Renal cortical epithelial cell (primary cell): ENCODE measurements at regions not wholly inside any gene's neighbourhood (a gene's known extent, or its start where the extent isn't known, plus 50 kb on each side); places are given as distances from the start of the nearest gene placed in this dataset.

Experiments
- DNase-seq: peaks from one replicate; pipeline ENCODE4 v3.0.0-alpha.2; 2011; ENCODE audit warnings: low read depth

DNA sequence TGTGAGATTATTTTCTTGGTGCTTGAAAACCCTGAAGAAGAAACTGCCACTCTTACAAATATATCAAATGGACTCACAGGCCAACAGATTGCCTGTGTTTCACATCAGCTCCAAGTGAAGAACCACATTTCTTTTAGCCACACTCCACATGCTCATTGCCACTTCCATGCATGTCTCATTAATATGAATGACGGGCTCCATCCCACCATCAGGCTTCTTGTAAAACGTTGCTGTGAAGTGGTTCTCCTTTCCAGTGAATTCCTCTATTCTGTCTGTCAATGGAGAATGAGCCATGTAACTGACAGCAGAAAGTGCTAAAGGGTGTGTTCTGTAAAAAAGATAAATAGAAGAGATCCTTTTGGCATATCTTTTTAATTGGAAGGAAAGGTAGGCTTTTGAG, 188.2 kb upstream of the RMST start:
- DNase-seq, result no peak

DNA sequence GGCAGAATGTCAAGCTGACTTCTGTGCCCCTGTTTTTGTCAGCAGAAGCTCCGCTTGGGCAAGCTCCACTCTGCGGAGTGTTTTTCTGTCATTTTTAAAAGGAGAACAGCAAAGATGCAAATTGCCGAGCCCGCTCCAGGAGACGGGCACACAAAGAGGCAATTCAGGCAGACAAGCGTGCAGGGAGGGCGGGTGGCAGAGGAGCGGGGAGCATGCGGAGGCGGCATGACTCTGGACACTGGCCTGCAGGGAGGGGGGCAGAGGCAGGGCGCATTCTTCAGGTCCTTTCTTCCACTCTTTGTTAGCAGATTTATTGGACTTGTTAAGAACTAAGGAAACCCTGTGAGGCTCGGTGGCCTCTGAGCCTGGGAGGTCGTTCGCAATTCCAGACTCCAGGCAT, 187.3 kb upstream of the RMST start:
- no peak for DNase-seq

DNA sequence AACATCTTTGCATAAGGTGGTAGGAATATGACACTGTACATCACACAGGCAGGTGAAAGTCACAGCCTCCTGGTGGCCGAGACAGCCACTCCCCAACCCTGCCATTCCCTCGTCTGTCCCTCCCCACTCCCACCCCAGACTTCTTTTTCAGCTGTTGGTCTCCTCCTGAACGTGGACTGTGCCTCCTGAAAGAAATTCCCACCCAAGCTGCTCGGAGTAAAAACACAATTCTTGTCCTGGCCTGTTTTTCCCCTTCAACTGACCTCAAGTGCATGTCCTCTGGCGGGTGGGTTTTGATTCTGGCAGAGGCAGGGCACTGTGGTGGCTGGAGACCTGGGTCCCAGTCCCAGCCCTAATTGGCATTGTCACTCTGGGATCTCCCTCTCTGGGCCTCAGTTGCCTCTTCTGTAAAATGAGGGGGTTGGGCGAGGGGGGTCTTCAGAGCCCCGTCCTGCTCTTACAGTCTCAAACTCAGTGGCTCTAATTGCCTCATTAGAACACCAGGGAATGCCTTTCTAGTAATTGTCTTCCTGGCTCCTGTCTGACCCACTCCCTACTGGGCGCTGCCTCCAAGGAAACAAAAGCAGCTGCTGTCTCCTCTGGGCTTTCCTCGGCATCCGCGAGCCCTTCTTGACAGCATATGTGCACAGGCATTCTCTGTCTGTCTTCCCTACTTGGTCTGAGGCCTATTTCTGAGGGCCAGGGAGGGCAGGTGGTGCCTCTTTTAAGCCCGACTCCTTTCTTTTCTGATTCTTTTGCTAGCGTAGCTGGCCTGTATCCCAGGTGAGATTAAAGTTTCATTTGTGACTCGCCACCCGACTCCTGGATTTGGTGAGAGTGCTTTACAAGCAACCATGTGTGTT, 186.6 kb upstream of the RMST start:
- DNase-seq, result no peak

DNA sequence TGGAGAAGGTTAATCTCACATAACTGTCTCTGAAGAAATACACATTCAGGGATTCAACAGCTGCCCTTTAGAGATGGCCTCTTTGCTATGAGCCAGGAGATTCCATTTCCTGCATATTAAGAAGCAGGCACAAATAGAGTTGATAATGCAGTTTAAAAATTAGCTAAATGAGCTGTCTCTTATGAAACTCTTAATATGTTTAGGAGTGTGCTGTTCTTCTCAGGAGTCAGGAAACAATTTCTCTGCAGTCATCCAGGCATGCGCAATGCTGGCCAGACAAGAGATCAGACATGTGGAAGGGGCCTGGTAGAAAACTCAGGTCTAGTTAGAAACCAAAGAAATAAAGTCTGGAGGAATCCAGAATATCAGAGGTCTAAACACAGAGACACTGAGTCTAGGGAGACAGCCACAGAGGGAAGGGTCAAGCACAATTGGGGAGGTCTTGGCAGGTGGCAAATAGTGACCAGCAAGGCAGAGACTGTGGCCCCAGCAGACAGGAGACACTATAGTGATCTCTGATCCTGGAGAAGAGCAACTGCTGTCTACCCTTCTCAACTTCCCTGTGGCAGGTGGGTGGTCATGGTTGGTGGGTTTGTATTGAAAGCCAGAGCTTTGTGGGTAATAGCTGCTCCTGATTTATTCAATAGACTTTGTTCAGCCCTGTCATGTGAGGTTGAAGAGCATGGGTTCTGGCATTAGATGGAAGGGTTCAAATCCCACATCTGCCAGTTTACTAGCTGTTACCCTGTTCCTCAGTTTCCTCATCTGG, 185.8 kb upstream of the RMST start:
- peak; percentile 57 for DNase-seq

DNA sequence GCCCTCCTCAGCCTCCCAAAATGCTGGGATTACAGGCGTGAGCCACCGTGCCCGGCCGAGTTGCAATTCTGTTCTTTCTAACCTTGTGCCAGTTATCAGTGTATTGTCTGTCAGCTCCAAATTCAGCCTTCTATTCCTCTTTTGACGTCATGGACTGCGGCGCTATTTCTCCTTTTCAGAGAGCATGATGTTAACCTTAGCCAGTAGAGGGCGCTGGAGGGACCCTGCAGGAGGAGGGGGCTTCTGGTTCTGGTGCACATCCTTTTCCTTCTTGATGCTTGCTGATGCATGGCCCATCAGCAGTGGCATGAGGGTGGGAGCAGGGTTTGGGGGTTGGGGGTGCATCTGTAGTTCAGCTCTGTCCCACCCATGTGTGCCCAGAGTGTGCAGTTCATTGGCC, 179.3 kb upstream of the RMST start:
- DNase-seq, result no peak

DNA sequence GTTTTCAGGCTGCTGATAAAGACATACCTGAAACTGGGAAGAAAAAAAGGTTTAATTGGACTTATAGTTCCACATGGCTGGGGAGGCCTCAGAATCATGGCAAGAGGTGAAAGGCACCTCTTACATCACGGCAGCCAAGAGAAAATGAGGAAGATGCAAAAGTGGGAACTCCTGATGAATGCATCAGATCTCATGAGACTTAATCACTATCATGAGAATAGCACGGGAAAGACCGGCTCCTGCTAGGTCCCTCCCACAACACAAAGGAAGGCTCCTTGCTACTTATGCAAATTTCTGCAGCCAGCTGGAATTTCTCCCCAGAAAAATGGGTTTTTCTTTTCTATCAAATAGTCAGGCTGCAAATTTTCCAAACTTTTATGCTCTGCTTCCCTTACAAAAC, 174.1 kb upstream of the RMST start:
- no peak for DNase-seq

DNA sequence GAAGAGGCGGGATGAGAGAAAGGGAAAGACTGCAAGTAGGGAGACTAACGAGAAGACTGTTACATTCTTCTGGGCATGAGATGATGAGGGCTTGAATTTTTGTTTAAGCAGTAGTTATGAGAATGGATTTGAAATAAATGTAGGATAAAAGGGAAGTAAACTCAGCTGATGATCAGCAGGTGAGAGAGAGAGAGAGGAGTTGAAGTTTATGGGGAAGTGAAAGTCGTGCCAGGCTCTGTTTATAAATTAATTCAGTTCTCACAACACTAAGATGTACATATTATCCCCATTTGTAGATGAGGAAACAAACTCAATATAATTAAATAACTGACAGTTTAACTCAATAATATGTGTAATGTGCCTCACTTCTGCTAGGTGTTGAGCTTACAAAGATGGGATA, 170.0 kb upstream of the RMST start:
- no peak for DNase-seq

DNA sequence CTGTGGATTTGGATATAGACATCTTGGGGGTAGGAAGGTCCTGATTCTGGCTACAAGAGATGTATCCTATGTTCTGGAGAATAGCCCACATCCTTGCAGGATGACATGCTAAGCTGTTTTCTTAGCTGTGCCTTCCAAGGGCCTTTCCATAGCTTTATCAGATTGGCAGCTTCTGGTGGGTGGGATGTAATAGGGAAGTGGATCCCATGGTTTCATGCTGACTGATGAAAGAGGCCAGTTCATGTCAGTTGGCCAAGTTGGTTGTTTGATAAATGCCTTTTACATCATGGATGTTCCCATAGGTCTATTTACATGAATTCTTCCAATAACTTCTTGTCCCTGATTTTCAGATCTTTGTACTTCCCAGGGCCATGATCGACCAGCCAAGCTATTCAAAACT, 169.1 kb upstream of the RMST start:
- no peak for DNase-seq

DNA sequence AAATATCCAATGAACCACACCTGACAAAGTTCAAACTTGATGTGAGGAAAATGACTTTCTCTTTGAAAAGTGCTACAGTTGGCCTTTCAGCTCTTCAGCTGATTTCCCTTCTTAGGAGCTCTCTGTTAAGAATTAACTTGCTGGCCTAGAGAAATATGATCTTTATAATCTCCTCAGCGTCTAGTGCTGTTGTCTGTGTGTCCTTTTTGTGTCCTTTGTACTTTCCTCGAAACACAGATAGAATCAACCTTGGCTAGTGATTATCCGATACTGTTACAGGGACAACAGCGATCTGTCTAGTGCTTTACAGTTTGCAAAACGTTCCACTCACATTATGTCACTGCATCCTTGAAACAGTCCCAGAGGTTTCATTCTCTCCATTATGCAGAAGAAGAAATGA, 162.8 kb upstream of the RMST start:
- no peak for DNase-seq

DNA sequence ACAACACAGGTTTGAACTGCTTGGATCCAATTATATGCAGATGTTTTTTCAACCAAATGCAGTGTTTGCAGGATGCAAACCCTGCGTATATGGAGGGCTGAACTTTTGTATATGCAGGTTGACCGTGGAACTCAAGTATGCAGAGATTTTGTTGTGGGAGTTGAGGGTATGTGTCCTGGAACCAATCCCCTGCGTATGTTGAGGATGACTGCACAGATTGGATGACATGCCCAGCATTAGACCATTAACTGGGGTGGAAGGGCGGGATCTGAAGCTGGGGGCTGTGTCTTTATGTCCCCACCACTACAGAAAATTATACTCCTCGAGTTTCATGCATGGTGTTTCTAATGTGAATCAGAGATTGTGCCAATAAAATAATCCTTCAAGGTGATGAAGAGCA, 162.2 kb upstream of the RMST start:
- no peak for DNase-seq

DNA sequence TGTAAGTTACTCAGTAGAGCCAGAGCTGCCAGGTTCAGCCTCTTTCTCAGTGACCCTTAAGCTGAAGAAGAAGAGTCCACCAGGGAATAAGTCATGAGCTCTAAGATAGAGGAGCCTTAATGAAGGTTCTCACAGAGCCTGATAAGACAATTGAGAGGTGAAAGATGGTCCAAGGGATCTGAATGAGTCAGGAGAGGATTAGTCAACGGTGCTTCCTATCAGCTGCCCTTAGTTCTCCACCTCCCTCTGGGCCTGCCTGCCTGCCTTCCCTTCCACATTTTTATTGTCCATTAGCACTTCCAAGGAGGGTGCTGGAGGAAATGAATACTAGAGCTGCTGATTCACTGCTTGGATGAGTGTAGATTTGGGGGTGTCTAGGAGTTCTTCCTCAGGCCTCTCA, 161.7 kb upstream of the RMST start:
- DNase-seq, result peak; percentile 17

DNA sequence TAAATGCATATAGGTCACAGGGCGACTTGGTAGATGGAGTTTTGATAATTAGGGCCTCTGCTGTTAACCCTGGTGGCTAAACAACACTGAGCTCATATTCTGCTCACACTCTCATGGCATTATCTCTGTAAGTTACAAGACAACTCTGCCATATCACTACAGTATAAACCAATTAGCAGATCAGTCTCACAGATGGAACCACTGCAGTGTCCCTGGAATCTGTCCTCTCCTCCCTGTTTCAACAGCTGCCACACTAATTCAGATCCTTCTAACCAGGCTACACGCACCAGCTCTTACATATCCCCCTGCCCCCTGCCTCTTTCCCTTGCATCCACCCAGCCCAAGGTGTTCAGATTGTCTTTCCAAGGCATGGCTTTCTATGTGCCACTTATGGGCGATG, 161.0 kb upstream of the RMST start:
- no peak for DNase-seq

DNA sequence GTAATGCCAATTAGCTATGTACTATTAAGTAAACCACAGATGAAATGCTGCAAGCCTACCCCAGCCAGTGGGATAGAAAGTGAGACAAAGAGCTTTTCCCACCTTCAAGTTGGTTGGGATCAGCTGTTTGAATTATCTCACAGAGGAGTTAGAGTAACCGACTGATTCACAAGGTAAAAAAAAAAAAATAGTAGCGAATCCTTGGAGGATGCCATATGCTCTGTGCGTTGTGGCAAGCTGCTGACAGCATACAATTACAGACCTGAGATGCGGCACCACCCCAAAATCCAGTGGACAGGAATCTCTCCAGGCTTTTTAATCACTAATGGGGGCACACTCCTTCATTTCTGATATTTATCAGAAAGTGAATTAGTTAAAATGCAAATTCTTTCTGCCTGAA, 157.0 kb upstream of the RMST start:
- no peak for DNase-seq

DNA sequence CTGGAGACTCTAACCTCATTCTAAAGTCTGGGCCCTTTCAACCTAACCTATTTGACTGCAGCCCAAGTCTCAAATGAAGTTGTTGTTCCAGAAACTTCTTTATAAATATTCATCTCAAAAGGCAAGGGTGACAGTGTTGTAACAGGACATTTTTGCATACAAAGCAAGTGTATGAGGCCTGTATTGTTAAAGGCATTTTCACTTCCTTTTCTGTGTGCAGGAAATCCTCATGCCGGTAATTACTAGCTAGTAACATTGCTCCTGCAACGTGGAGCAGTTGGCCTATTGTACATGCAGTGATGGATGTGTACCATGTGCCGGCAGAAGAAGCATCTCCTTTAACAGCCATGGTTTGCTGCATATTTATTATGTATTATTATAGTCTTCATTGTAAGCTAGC, 156.5 kb upstream of the RMST start:
- no peak for DNase-seq

DNA sequence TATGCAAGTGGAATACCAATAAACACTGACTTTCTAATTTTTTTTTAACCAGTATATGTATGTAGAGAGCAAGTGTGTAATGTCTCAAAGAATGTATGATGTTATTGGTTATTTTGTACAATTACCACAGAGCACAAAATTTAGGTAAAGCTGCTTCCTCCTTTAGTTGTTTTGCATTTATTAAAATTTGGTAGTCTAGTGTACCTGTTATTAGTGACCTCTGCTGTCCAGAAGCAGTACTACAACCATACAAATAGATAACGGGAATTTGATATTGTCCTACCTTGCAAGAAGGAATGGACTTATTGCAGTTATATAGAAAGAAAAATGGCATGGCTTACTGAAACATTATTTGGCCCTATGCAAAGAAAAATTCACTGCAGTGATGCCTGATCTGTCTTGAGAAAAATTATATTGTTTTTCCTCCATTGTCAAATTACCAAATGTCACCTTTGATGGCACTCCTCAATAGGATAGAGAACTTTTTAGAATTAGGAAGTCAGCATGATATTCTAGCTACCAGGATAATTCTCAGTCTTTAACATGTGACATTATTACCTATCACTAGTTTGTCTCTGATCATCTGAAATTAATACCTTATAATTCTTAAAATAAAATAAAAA, 153.9 kb upstream of the RMST start:
- peak; percentile 71 for DNase-seq

DNA sequence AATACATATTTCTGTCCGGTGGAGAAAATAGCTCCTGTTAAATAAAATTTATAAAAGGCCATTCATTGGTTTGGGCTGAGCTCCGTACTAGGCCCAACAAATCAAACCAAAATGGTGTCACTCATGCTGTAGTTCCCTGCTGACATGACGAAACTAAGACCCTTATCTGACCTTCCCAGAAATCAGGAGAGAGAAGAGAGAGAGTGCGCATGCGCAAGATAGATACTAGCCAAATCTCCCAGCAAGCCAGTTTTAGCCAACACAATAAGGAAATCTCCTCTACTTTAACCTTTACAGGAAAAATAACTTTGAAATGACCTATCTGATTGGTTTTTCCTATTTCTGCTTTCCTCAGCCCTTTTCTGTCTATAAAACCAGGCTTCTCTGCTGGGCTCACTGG, 152.7 kb upstream of the RMST start:
- DNase-seq, result no peak

DNA sequence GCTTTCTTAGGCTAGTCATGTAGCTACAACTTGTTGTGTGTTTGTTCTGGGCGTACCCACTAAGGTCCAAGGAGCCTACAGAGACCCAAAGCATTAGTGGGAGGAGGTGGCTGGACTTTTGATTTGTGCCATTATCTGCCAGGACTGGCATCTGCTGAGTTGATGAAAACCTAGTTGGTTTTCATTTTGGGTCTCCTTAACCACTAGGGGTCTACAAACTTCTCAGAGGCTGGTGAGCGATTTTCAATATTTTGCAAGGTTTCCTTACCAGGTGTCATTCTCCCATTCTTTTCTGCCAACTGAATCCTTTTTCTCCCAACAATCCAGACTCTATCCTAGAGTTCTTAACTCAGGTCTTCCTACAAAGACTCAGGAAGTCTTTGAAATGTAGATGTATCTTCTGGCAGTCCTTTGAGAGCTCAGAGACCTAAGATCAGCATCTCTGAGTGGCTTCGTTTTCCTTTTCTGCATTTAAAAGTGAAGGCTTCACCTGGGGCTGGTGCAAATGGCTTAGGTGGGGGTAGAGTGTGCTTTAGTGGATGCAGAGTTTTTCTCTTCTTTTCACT, 150.0 kb upstream of the RMST start:
- no peak for DNase-seq

DNA sequence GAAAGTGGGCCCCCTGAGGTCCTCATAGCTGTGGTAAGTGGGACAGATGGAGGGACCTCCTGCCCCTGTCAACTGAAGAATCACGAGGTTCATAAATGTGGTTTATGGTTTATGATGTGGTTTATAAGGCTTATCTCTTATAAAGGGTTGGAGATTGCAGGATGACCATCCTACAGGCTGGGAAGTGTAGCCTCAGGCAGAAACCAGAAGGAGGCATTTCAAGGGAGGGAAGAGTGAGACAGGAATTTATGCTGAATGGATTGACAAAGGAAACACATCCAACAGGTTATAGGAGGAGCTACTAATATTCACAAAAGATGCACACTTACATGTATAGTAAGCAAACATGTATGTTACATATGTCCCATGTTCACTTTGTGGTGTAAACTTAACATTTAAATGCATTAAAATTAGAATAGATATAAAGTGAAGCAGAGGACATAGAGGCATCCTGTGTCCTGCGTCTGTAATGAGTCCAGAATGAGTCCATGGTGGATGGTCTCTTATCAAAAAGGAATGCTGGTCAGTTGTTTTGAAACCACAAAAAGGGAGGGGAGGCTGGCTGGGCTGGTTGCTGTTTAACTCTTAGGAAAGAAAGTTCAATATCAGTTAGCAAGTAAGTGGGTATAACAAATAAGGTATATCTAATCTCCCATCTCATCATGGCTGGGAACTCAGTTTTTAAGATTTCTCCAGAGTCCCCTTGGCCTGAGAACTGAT, 149.0 kb upstream of the RMST start:
- DNase-seq, result peak; percentile 58

DNA sequence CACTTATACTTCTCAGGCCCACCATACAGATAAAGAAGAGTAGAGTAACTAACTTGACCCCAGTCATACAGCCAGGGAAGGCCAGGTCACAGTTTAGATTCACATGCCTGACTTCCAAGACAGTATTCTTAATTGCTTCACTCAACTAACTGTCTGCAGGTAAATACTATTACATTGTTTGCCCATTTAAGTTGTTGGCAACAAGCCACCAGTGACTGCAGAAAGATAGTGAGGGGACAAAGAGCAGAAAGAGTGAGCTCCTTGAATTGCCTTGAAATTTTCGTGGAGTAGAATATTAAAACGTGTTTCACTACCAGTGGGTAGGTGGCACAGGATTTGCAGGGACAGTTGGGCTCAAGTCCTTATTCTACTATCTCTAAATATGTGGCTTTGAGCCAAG, 146.3 kb upstream of the RMST start:
- no peak for DNase-seq

DNA sequence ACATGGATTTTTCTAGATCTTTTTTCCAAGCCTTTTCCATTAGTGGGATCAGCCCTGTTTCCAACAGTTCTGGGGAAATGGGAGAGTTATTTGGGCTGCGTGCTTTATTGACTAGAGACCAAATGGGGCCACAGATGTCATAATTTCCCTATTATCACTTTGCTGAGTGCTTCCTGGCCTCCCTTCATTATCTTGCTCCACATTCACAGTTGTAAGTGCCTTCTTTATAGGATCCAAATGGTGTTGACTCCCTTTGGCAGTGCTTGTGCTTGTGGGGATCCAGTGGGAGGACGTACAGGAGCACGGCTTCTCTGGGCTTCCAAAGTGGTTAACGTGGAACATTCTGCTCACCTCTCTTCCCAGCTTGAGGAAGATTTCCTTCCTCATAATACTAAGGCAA, 141.0 kb upstream of the RMST start:
- DNase-seq, result no peak

DNA sequence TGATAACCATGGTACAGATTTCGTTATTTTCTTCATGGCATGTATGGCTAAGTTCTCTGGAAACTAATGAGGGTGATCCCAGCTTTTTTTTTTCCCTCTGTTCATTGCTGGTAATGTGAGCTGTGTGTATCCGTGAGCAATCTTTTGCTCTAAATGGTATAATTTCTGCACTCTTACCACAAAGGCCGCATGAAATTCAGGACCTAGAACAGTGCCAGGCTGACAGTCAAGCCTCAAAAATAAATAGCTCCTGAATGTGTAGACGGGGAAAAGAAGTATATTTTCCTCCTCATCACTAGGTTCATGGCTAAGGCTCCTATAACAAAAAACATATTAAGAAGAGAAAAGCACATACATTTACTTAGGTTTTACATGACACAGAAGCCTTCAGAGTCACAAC, 140.2 kb upstream of the RMST start:
- no peak for DNase-seq

DNA sequence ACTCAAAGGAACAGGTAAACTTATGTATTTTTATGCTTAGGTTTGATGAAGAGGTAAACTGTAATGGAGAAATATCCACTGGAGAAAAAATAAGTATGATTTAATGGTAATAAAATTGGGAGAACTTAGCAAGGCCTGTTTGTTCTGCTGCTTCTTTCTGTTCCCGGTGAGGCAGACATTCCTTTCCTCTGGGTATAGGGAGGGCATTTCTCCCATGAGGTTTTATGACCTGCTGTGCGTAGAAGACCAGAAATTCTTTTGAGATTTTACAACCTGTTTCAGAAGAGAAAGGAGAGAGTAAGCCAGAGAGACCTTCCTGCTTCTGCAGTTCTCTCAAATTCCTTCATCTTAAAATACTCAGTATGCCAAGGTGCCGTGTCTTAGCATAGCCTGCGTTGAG, 139.4 kb upstream of the RMST start:
- no peak for DNase-seq
